RCC 7860 (cell line): ENCODE measurements at regions not wholly inside any gene's neighbourhood (a gene's known extent, or its start where the extent isn't known, plus 50 kb on each side); places are given as distances from the start of the nearest gene placed in this dataset.

Source experiments
- DNase-seq: peaks from one replicate; pipeline ENCODE4 v3.0.0-alpha.2; 2015; ENCODE audit warnings: low spot score
- FAIRE-seq: peaks from 2 replicates; lab custom pipeline; 2012; peaks lifted over from hg19 to GRCh38; lab: Jason Lieb, UNC

DNA sequence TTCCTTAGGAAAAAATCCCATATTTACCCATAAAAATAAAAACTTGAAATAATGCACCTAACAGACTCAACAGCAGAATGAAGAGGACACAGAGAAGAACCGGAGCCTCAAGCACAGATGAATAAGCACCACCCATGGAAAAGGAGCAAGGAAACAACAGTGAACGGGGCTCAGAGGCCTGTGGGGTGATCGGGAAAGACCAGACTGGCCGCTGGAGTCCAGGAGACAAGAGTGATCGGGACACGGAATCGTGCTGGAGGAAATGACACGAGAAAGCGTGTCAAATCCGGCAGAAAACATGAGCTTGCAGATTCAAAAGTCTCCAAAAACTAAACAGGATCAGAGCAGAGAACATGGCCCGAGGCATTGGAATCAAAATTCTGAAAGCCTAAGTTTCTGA is 448.0 kb upstream of the SALL3 start:
- DNase-seq = no peak
- FAIRE-seq = no peak

GRCh38 chr18:78538669-78539440 is 440.8 kb upstream of the SALL3 start:
- no peak for DNase-seq
- FAIRE-seq = no peak

GRCh38 chr18:78540636-78541529 is 438.7 kb upstream of the SALL3 start:
- FAIRE-seq (no peak), DNase-seq (no peak)

- DNase-seq (no peak), FAIRE-seq (no peak)
These were observed 437.4 kb upstream of the SALL3 start for GRCh38 chr18:78542204-78542603.

DNA sequence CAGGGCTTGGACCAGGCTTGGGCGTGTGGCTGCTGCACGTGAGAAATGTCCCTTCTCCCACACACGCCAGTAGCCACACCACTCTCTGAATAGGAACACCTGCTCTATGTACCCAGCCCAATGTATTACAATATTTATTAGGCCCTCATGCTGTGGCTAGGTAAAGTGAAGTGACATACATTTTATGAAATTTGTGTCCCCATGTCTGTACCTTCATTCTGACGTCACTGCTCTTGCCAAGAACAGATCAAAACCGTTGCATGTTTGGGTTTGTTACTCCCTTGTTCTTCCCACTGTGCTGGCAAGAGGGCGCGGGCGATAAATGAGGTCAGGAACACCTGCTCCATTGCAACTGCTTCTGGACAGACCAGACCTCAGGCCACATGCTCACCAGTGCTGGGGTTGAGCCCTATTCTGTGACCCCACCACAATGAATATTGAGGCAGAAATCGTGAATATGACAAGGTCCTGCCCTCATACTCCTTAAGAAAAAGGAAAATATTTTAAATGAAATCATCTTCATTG is 436.4 kb upstream of the SALL3 start:
- DNase-seq = no peak
- no peak for FAIRE-seq

DNA sequence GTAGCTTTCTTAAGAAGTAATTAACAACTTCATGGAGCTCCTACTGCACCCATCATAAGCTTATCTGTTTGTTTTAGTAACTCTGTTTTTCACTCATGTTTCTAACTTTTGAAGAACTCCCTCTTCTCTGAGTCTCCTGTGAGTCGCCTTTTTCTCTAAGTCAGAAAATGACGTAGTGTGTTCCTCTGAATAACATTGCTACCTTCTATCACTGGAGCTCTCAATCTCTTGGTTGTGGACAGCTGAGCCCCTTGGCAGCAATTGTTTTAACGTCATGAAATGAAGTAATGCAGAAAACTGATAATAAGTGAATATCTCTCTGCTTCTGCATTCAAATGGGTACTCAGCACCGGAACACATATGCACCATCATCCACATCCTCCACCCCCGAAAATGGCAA is 433.3 kb upstream of the SALL3 start:
- no peak for FAIRE-seq
- no peak for DNase-seq

DNA sequence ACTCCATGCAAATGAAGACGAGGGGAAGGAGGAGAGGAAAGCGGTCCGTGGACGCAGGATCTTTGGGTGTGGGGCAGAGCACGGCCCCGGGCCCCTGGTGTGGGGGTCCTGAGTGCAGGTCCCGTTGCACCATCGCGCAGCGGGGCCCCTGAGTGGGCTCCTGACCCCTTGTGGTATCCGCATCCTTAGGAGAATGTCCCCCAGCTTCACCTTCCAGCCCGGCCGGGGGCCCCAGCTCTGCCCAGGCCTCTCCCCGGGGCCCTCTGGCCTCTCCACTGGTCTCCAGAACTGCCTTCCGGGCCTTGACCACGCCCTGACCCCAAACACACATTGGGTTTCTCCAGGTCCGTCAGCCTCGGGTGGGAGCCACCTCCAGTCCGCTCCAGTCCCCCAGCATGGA is 431.8 kb upstream of the SALL3 start:
- FAIRE-seq = no peak

GRCh38 chr18:78548261-78549058 is 431.2 kb upstream of the SALL3 start:
- no peak for DNase-seq
- no peak for FAIRE-seq

More for the DNA sequence above, 431.8 kb upstream of the SALL3 start:
- no peak for DNase-seq

GRCh38 chr18:78549971-78550370 is 429.6 kb upstream of the SALL3 start:
- DNase-seq (no peak), FAIRE-seq (no peak)

- FAIRE-seq = no peak
These were observed 424.5 kb upstream of the SALL3 start for GRCh38 chr18:78554944-78555608.

GRCh38 chr18:78557371-78557770 is 422.2 kb upstream of the SALL3 start:
- FAIRE-seq (no peak), DNase-seq (no peak)

More at GRCh38 chr18:78554944-78555608, 424.5 kb upstream of the SALL3 start:
- DNase-seq = no peak

GRCh38 chr18:78558101-78558810 is 421.4 kb upstream of the SALL3 start:
- FAIRE-seq = no peak
- DNase-seq = no peak

DNA sequence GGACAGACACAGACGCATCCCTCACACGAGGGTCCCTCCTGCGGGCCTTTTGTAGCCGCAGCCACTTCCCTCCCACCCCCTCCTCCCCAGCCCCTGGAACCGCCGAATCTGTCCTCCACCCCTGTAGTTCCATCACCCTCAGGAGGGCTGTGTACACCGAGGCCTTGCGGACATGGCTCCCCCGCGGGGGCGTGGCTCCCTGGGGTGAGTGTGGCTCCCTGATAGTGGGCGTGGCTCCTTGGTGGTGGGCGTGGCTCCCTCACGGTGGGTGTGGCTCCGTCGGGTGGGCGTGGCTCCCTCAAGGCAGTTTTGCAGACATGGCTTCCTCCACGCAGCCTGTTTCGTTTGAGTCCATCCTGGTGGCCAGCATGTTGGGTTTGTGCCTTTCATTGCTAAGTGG is 420.7 kb upstream of the SALL3 start:
- no peak for FAIRE-seq

DNA sequence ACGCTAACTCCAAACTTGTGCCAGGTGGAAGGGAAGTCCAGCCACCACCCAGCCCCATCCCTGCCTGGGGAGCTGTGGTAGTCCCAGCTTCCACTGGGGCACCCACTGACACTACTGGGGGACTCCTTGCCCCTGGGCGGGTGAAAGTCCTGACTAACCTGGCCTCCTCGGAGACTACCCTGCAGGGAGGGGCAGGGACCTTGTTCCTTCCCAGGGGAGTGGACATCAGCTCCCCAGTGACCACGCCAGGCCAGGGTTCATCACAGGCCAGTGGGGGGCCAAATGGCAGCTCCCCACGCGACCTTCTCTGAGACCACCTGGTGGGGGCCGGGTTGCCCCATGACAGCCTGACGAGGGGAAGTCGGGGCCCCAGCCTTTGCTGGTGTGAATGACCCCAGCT is 420.0 kb upstream of the SALL3 start:
- FAIRE-seq = no peak
- DNase-seq = no peak

More for the DNA sequence above, 420.7 kb upstream of the SALL3 start:
- DNase-seq = no peak

GRCh38 chr18:78561757-78562510 is 417.7 kb upstream of the SALL3 start:
- FAIRE-seq = no peak
- no peak for DNase-seq

- no peak for DNase-seq
- FAIRE-seq = no peak
These were observed 417.1 kb upstream of the SALL3 start for GRCh38 chr18:78562531-78562961.

DNA sequence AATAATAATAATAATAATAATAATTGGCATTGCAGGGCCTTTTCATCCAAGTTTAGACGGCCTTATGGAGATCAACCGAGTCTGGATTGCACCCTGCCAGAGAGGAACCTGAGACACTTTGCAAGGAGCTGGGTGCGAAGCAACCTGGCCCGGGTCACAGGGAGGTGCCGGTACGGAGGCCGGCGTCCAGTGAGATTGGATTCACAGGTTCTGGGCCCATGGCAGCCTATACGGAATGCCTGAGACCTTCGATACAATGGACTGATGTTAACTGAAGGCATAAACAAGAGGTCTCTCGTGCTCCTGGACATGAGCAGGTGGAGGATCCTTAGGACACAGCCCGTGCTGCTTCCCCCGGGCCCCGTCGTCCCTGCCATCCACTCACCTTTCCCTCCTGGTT is 416.5 kb upstream of the SALL3 start:
- FAIRE-seq (no peak), DNase-seq (no peak)

GRCh38 chr18:78564030-78564429 is 415.6 kb upstream of the SALL3 start:
- DNase-seq (no peak), FAIRE-seq (no peak)

DNA sequence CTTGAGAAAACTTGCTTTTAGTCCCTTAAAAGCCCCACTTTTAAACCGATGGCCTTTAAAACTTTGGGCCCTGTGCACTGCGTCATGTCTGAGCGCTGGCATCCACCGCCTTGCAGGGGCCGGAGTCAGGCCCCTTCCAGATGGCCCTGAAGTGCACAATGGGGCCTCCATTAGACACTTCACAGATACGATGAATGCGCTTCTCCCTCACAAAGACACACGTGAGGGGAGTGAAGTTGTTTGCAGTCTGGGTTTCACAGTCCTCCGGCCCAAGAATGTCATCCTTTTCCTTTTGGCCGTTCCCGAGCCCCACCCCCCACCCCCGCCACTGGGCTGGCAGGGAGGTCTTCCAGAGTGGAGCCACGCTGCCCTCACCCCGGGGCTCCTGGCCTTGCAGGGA is 415.1 kb upstream of the SALL3 start:
- DNase-seq = no peak
- FAIRE-seq = no peak
